Left renal cortex interstitium (tissue), 4 donors: ENCODE measurements at regions not wholly inside any gene's neighbourhood (a gene's known extent, or its start where the extent isn't known, plus 50 kb on each side); places are given as distances from the start of the nearest gene placed in this dataset.
A peak's percentile ranks its signal among the peaks of the same experiment; 100 is the strongest.
"Not testable (repeated sequence)": the region's sequence is repeated elsewhere in the genome, so short reads cannot be mapped to it uniquely, and the experiment has no call there.

Experiments used
- DNase-seq, 4 donors: peaks; one replicate each; pipeline ENCODE4 v3.0.0-alpha.2; 2013; ENCODE audit warnings: low read depth in 4 of 4, low spot score in 2 of 4, missing footprints in 1 of 4

- DNase-seq: no peak
Observed at GRCh38 chr2:238502088-238502810, 75.5 kb downstream of the ASB1 start.

- DNase-seq: no peak
Observed at GRCh38 chr2:238502956-238503791, 76.4 kb downstream of the ASB1 start.

GRCh38 chr2:238504181-238504931, 77.6 kb downstream of the ASB1 start:
- DNase-seq: peak in 1 of 4 donors; percentile 32

GRCh38 chr2:238505119-238505891, 78.6 kb downstream of the ASB1 start:
- no peak for DNase-seq

- no peak for DNase-seq
Observed at GRCh38 chr2:238505892-238506280, 79.2 kb downstream of the ASB1 start.

GRCh38 chr2:238506371-238507068, 79.8 kb downstream of the ASB1 start:
- DNase-seq: no peak

- DNase-seq: no peak
Observed at GRCh38 chr2:238507836-238508235, 81.1 kb downstream of the ASB1 start.

- DNase-seq: no peak
Observed at GRCh38 chr2:238509151-238509835, 82.6 kb downstream of the ASB1 start.

- no peak for DNase-seq
Observed at GRCh38 chr2:238509903-238510302, 83.2 kb downstream of the ASB1 start.

GRCh38 chr2:238510911-238511613, 84.3 kb downstream of the ASB1 start:
- DNase-seq: no peak

- DNase-seq: no peak
Observed at GRCh38 chr2:238511614-238511950, 84.9 kb downstream of the ASB1 start.

GRCh38 chr2:238512247-238512867, 85.6 kb downstream of the ASB1 start:
- no peak for DNase-seq

GRCh38 chr2:238513346-238513745, 86.6 kb downstream of the ASB1 start:
- DNase-seq: no peak

GRCh38 chr2:238514024-238514423, 87.3 kb downstream of the ASB1 start:
- DNase-seq: not testable (repeated sequence)

GRCh38 chr2:238515377-238515776, 88.7 kb downstream of the ASB1 start:
- DNase-seq: no peak

GRCh38 chr2:238517209-238517608, 90.5 kb downstream of the ASB1 start:
- DNase-seq: no peak

GRCh38 chr2:238518172-238518820, 91.6 kb downstream of the ASB1 start:
- no peak for DNase-seq

- no peak for DNase-seq
Observed at GRCh38 chr2:238518821-238519186, 92.1 kb downstream of the ASB1 start.
